A549 (cell line): ENCODE measurements at regions not wholly inside any gene's neighbourhood (a gene's known extent, or its start where the extent isn't known, plus 50 kb on each side); places are given as distances from the start of the nearest gene placed in this dataset.

Experiments used
- ATAC-seq, 2 experiments: fragments of 200-7000 bp in 1 of 2; fragments of >200 bp in 1 of 2; cut with Nextera tagmentation in 1 of 2; cut with Tn5 transposase in 1 of 2; 3 replicates each; pipeline versions ENCODE4 v1.8.0 to v1.9.1; 2018 to 2020; ENCODE audit warnings: mild to moderate bottlenecking in 1 of 2, moderate library complexity in 1 of 2
- CTCF ChIA-PET: fragments of 300-600 bp; sonication (Branson Sonifier 250); formaldehyde crosslinking; extraction: SDS; loops from one replicate; lab custom pipeline; 2021; ENCODE audit warnings: antibody characterized with exemption, inconsistent platforms; lab: Yijun Ruan, JAX
- POLR2A ChIA-PET: fragments of 350-600 bp; formaldehyde crosslinking; extraction: SDS; loops from one replicate; lab custom pipeline; 2021; ENCODE audit warnings: antibody characterized with exemption, inconsistent platforms; lab: Yijun Ruan, JAX
- DNase-seq, 2 experiments: peaks; one replicate each; pipeline versions ENCODE4 v3.0.0 to v3.0.0-alpha.2; 2011 to 2016; ENCODE audit warnings: low read depth in 1 of 2, low spot score in 1 of 2
- FAIRE-seq: peaks from 2 replicates; lab custom pipeline; 2011; peaks lifted over from hg19 to GRCh38; lab: Jason Lieb, UNC
- H3K27ac ChIP-seq, 2 experiments: fragments of >200 bp; sonication (Bioruptor Twin); formaldehyde crosslinking; 3 replicates each; pipeline ENCODE4 v1.5.1; 2016 to 2017
- H3K4me1 ChIP-seq: fragments of >200 bp; sonication (Bioruptor Twin); formaldehyde crosslinking; 3 replicates; pipeline ENCODE4 v1.6.1; 2016
- H3K4me2 ChIP-seq: fragments of >200 bp; sonication (Bioruptor Twin); formaldehyde crosslinking; 3 replicates; pipeline ENCODE4 v1.6.1; 2016
- H3K4me3 ChIP-seq: fragments of >200 bp; sonication (Bioruptor Twin); formaldehyde crosslinking; 3 replicates; pipeline ENCODE4 v1.5.1; 2016
- H3K9me3 ChIP-seq: fragments of >200 bp; sonication (Bioruptor Twin); formaldehyde crosslinking; 3 replicates; pipeline ENCODE4 v1.6.1; 2016
- BCL3 ChIP-seq: fragments of >200 bp; sonication (Bioruptor Twin); formaldehyde crosslinking; IDR thresholded peaks from 3 replicates; pipeline ENCODE4 v1.6.1; 2016
- CEBPB ChIP-seq, 2 experiments: fragments of >200 bp in 1 of 2; sonication (Bioruptor Twin) in 1 of 2; formaldehyde crosslinking in 1 of 2; IDR thresholded peaks; 2 replicates each; pipeline ENCODE4 v1.6.1; 2012 to 2016
- CHD4 ChIP-seq: fragments of 200-600 bp; sonication (generic); IDR thresholded peaks from 2 replicates; pipeline ENCODE4 v1.6.1; 2016; ENCODE audit warnings: antibody characterized with exemption, mild to moderate bottlenecking, borderline replicate concordance
- E2F6 ChIP-seq: IDR thresholded peaks from 2 replicates; pipeline ENCODE4 v1.6.1; 2012; ENCODE audit warnings: low read depth, borderline replicate concordance
- EHMT2 ChIP-seq: fragments of 200-600 bp; sonication (generic); IDR thresholded peaks from 2 replicates; pipeline ENCODE4 v1.6.1; 2016; ENCODE audit warnings: antibody characterized with exemption, low read depth, mild to moderate bottlenecking, moderate library complexity
- FOSL2 ChIP-seq, 2 experiments: fragments of 450-650 bp in 1 of 2; fragments of >200 bp in 1 of 2; sonication (Bioruptor Twin) in 1 of 2; formaldehyde crosslinking; IDR thresholded peaks; 2 replicates each; pipeline versions ENCODE4 v1.5.0 to v1.6.1; 2016 to 2020; ENCODE audit warnings: mild to moderate bottlenecking in 1 of 2, moderate library complexity in 1 of 2
- FOXS1 ChIP-seq: fragments of 250-450 bp; sonication (Bioruptor Pico); IDR thresholded peaks from 2 replicates; pipeline ENCODE4 v1.5.0; 2020; ENCODE audit warnings: mild to moderate bottlenecking, moderate library complexity
- HES2 ChIP-seq: fragments of >200 bp; sonication (Bioruptor Twin); formaldehyde crosslinking; IDR thresholded peaks from 2 replicates; pipeline ENCODE4 v1.6.1; 2016
- HMGXB4 ChIP-seq: fragments of 250-450 bp; sonication (Bioruptor Pico); IDR thresholded peaks from 2 replicates; pipeline ENCODE4 v1.5.0; 2021; ENCODE audit warnings: mild to moderate bottlenecking, moderate library complexity, borderline replicate concordance
- HOXB5 ChIP-seq: fragments of 250-450 bp; sonication (Bioruptor Pico); IDR thresholded peaks from 2 replicates; pipeline ENCODE4 v1.5.0; 2020; ENCODE audit warnings: mild to moderate bottlenecking, moderate library complexity
- JUN ChIP-seq, 2 experiments: fragments of >200 bp; sonication (Bioruptor Twin); formaldehyde crosslinking; IDR thresholded peaks; 2 replicates in 1 of 2; 3 replicates in 1 of 2; pipeline ENCODE4 v1.6.1; 2016 to 2017
- NPAS2 ChIP-seq: fragments of 250-450 bp; sonication (Bioruptor Pico); IDR thresholded peaks from 2 replicates; pipeline ENCODE4 v1.8.0; 2022; ENCODE audit warnings: mild to moderate bottlenecking, moderate library complexity, borderline replicate concordance
- NR3C1 ChIP-seq: fragments of >200 bp; sonication (Bioruptor Twin); formaldehyde crosslinking; IDR thresholded peaks from 3 replicates; pipeline ENCODE4 v1.6.1; 2017
- SREBF2 ChIP-seq: fragments of 450-650 bp; IDR thresholded peaks from 2 replicates; pipeline ENCODE4 v1.6.1; 2014; ENCODE audit warnings: mild to moderate bottlenecking, moderate library complexity
- ZFP36 ChIP-seq: fragments of 450-650 bp; IDR thresholded peaks from 2 replicates; pipeline ENCODE4 v1.6.1; 2014; ENCODE audit warnings: borderline replicate concordance; ENCODE audit not compliant: partially characterized antibody
- WGBS: methylation state at CpG from one replicate; pipeline ENCODE4 v1.1.6; 2017; ENCODE audit errors: missing lambda C conversion rate; 5-methylcytosine and 5-hydroxymethylcytosine counted together

- TF ChIP-seq FOSL2 (IDR thresholded peaks at IDR 0.05), result no peak
- no peak for TF ChIP-seq FOSL2 (CRISPR knock-in tag; IDR thresholded peaks at IDR 0.05)
- TF ChIP-seq BCL3, result no peak
- TF ChIP-seq HMGXB4 (CRISPR knock-in tag), result no peak
- TF ChIP-seq NR3C1, result no peak
- TF ChIP-seq FOXS1, result no peak
- no peak for TF ChIP-seq SREBF2
- TF ChIP-seq CHD4, result no peak
- no peak for TF ChIP-seq NPAS2 (CRISPR knock-in tag)
- TF ChIP-seq, all 56 proteins: peak for 0
- Histone ChIP-seq H3K9me3 (peaks cover 8% of the 10 kb centered on the region), H3K4me1 (no peaks in the 10 kb centered on the region), H3K4me3 (no peak overlapping the region), H3K4me2 (no peak overlapping the region), H3K27ac (no peak overlapping the region)
- ATAC-seq, result no peak
- ChIA-PET CTCF (interaction anchor here (0.7 kb wide), 1 partner anchor 137 kb away, joined by 3 read pairs; no protein-coding TSS in a partner anchor), POLR2A (no interaction called here)
- no peak for FAIRE-seq
- 70% methylated on average over 5 of the region's 5 CpGs for WGBS
- no peak for DNase-seq
These were observed 190.7 kb downstream of the SNX19 start for GRCh38 chr11:130725421-130726233.

GRCh38 chr11:130726234-130727037 is 189.8 kb downstream of the SNX19 start:
- Histone ChIP-seq H3K9me3 (peaks cover 10% of the 10 kb centered on the region), H3K4me3 (no peak overlapping the region), H3K27ac (no peak overlapping the region)
- no peak for ATAC-seq
- no peak for DNase-seq
- WGBS, result 71% methylated on average over 13 of the region's 14 CpGs
- ChIA-PET POLR2A (no interaction called here), CTCF (interaction anchor here (0.7 to 1.3 kb wide), 3 partner anchors 136 to 190 kb away, joined by 3 to 4 read pairs (median 3); partner anchors contain the start of gene SNX19)
- FAIRE-seq, result no peak
- TF ChIP-seq E2F6 (no peak), CHD4 (no peak), JUN (IDR thresholded peaks at IDR 0.05) (no peak), HES2 (no peak), CEBPB (IDR thresholded peaks at IDR 0.05) (no peak)
- TF ChIP-seq, all 56 proteins: peak for 0
- Histone ChIP-seq H3K4me2 (no peak overlapping the region), H3K4me1 (no peaks in the 10 kb centered on the region)

- no peak for DNase-seq
- ChIA-PET CTCF (interaction anchor here (0.6 to 1.3 kb wide), 3 partner anchors 135 to 1289 kb away, joined by 3 to 4 read pairs (median 3); partner anchors contain the start of gene SNX19), POLR2A (no interaction called here)
- Histone ChIP-seq H3K27ac (no peak overlapping the region), H3K4me3 (no peak overlapping the region)
- WGBS, result 59% methylated on average over 8 of the region's 9 CpGs
- TF ChIP-seq ZFP36, result no peak
- no peak for TF ChIP-seq EHMT2
- TF ChIP-seq HOXB5 (CRISPR knock-in tag), result no peak
- TF ChIP-seq FOXS1, result no peak
- TF ChIP-seq, all 56 proteins: peak for 0
- ATAC-seq, result no peak
- Histone ChIP-seq H3K4me2 (no peak overlapping the region), H3K9me3 (peaks cover 10% of the 10 kb centered on the region), H3K4me1 (no peaks in the 10 kb centered on the region)
- no peak for FAIRE-seq
These were observed 188.8 kb downstream of the SNX19 start for GRCh38 chr11:130727157-130728119.
